ENCODE measurements at regions not wholly inside any gene's neighbourhood (a gene's known extent, or its start where the extent isn't known, plus 50 kb on each side); places are given as distances from the start of the nearest gene placed in this dataset.

DNA sequence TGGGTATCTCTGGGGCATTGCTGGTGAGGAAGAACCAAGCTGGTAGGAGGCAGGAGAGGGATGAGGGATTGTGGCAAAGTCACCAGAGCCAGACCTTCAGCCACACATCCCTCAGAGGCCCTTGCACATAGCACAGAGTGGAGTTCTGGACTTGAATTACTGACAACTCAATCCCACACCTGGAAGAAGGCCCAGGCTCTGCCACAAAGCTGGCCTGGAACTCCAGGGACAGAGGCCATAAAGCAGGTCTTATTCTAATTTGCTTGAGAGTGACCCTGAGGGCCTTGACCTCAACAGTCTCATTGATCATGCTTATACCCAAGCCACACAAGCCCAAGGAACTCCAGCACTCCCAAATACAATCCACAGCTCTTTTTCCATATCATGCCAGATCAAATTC lies 486.2 kb upstream of the ZMIZ1 start:
- DNase-seq (no peak), ATAC-seq (ENCODE audit: low read depth) (no peak)
- no peaks in the 10 kb centered on the region for H4K20me1 ChIP-seq (ENCODE audit: control insufficient read depth, insufficient read depth, low read length, poor library complexity, severe bottlenecking)
- H3K27ac ChIP-seq (ENCODE audit: low read length in 2 of 2): no peak overlapping the region
- ChIA-PET POLR2A (no interaction called here), CTCF (no interaction called here)
- no peak overlapping the region for H3K27ac Mint-ChIP-seq
- peaks cover 5% of the 10 kb centered on the region for H3K27me3 Mint-ChIP-seq
- peaks cover 16% of the 10 kb centered on the region for H3K4me1 Mint-ChIP-seq
- H3K27me3 ChIP-seq (replicated peaks in 1 of 4; ENCODE audit: control extremely low read depth in 1 of 4, control insufficient read depth in 3 of 4, insufficient read depth in 4 of 4, low read length in 3 of 4): peaks cover 0 to 4% (median 0%) of the 10 kb centered on the region in 4 experiments
- no peak overlapping the region for H3K9ac ChIP-seq (ENCODE audit: low read length)
- H3K4me3 Mint-ChIP-seq: no peak overlapping the region
- intact Hi-C loops (cut with micrococcal nuclease): no loop called here
- H3K79me2 ChIP-seq (ENCODE audit: control insufficient read depth, insufficient read depth, low read length): no peaks in the 10 kb centered on the region
- H3K4me3 ChIP-seq (ENCODE audit: control extremely low read depth in 1 of 5, extremely low read depth in 1 of 5, insufficient read depth in 1 of 5, low read depth in 2 of 5, low read length in 4 of 5): no peak overlapping the region
- H3K36me3 ChIP-seq (replicated peaks in 1 of 2; ENCODE audit: control extremely low read depth in 1 of 2, control insufficient read depth in 1 of 2, extremely low read depth in 1 of 2, insufficient read depth in 2 of 2, low read length in 1 of 2): no peaks in the 10 kb centered on the region
- no peaks in the 10 kb centered on the region for H3K9me3 ChIP-seq (ENCODE audit: control extremely low read depth in 1 of 3, control insufficient read depth in 2 of 3, insufficient read depth in 1 of 3, low read length in 2 of 3)
- H3K9me3 Mint-ChIP-seq (ENCODE audit: insufficient read depth): no peaks in the 10 kb centered on the region
- H3K4me2 ChIP-seq (replicated peaks; ENCODE audit: low read depth, low read length, poor library complexity, severe bottlenecking): no peak overlapping the region
- H2AFZ ChIP-seq (ENCODE audit: insufficient read depth, low read depth, low read length, poor library complexity, severe bottlenecking): no peak overlapping the region
- H3K4me1 ChIP-seq (ENCODE audit: control insufficient read depth in 2 of 2, insufficient read depth in 2 of 2, low read length in 2 of 2): peaks cover 2 to 6% of the 10 kb centered on the region in 2 donors
- no peak for TF ChIP-seq EZH2 (IDR thresholded peaks at IDR 0.05; ENCODE audit: borderline replicate concordance, insufficient read depth, low read depth, low read length, poor library complexity, severe bottlenecking)
- TF ChIP-seq, protein P1, sequence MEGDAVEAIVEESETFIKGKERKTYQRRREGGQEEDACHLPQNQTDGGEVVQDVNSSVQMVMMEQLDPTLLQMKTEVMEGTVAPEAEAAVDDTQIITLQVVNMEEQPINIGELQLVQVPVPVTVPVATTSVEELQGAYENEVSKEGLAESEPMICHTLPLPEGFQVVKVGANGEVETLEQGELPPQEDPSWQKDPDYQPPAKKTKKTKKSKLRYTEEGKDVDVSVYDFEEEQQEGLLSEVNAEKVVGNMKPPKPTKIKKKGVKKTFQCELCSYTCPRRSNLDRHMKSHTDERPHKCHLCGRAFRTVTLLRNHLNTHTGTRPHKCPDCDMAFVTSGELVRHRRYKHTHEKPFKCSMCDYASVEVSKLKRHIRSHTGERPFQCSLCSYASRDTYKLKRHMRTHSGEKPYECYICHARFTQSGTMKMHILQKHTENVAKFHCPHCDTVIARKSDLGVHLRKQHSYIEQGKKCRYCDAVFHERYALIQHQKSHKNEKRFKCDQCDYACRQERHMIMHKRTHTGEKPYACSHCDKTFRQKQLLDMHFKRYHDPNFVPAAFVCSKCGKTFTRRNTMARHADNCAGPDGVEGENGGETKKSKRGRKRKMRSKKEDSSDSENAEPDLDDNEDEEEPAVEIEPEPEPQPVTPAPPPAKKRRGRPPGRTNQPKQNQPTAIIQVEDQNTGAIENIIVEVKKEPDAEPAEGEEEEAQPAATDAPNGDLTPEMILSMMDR (IDR thresholded peaks at IDR 0.05): no peak

DNA sequence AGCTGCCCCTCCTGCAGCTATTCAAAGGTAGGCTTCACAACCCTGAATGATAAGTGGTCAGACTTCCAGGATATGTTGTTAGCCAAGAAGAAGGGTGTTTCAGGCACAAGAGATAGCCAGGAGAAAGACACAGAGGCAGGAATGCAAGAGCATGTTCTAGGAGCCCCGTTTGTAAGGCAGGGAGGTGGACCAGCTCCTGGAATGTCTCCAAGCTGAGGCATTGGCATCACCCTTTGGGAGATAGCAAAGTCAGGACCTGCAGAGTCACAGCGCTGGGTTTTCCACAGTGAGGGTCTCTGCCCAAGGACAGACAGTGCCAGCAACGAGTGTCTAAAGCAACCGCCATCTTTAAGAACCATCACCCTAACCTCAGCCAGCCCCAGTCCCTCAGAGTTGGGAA lies 484.5 kb upstream of the ZMIZ1 start:
- Histone ChIP-seq H3K27me3 (replicated peaks in 1 of 4; ENCODE audit: control extremely low read depth in 1 of 4, control insufficient read depth in 3 of 4, insufficient read depth in 4 of 4, low read length in 3 of 4) (peaks cover 0 to 4% (median 0%) of the 10 kb centered on the region in 4 experiments), H3K4me2 (replicated peaks; ENCODE audit: low read depth, low read length, poor library complexity, severe bottlenecking) (no peak overlapping the region), H3K36me3 (replicated peaks in 1 of 2; ENCODE audit: control extremely low read depth in 1 of 2, control insufficient read depth in 1 of 2, extremely low read depth in 1 of 2, insufficient read depth in 2 of 2, low read length in 1 of 2) (no peaks in the 10 kb centered on the region), H2AFZ (ENCODE audit: insufficient read depth, low read depth, low read length, poor library complexity, severe bottlenecking) (no peak overlapping the region), H3K4me1 (ENCODE audit: control insufficient read depth in 2 of 2, insufficient read depth in 2 of 2, low read length in 2 of 2) (no peaks in the 10 kb centered on the region), H3K9me3 (ENCODE audit: control extremely low read depth in 1 of 3, control insufficient read depth in 2 of 3, insufficient read depth in 1 of 3, low read length in 2 of 3) (no peaks in the 10 kb centered on the region), H3K79me2 (ENCODE audit: control insufficient read depth, insufficient read depth, low read length) (no peaks in the 10 kb centered on the region), H4K20me1 (ENCODE audit: control insufficient read depth, insufficient read depth, low read length, poor library complexity, severe bottlenecking) (no peaks in the 10 kb centered on the region), H3K27ac (ENCODE audit: low read length in 2 of 2) (no peak overlapping the region), H3K4me3 (ENCODE audit: control extremely low read depth in 1 of 5, extremely low read depth in 1 of 5, insufficient read depth in 1 of 5, low read depth in 2 of 5, low read length in 4 of 5) (no peak overlapping the region), H3K9ac (ENCODE audit: low read length) (no peak overlapping the region)
- POLR2A ChIA-PET: no interaction called here
- TF ChIP-seq, protein P1 (IDR thresholded peaks at IDR 0.05): no peak
- TF ChIP-seq EZH2 (IDR thresholded peaks at IDR 0.05; ENCODE audit: borderline replicate concordance, insufficient read depth, low read depth, low read length, poor library complexity, severe bottlenecking): no peak
- 91% methylated on average over 4 of the region's 4 CpGs for WGBS (ENCODE audit: insufficient coverage)
- DNase-seq (no peak), ATAC-seq (ENCODE audit: low read depth) (no peak)
- no peak overlapping the region for H3K4me3 Mint-ChIP-seq
- CTCF ChIA-PET: no interaction called here
- peaks cover 2% of the 10 kb centered on the region for H3K4me1 Mint-ChIP-seq
- H3K27ac Mint-ChIP-seq: no peak overlapping the region
- H3K9me3 Mint-ChIP-seq (ENCODE audit: insufficient read depth): no peaks in the 10 kb centered on the region
- H3K27me3 Mint-ChIP-seq: peaks cover 5% of the 10 kb centered on the region
- intact Hi-C loops (cut with micrococcal nuclease): no loop called here
